Fibroblast of villous mesenchyme (primary cell): ENCODE measurements at regions not wholly inside any gene's neighbourhood (a gene's known extent, or its start where the extent isn't known, plus 50 kb on each side); places are given as distances from the start of the nearest gene placed in this dataset.
A peak's percentile ranks its signal among the peaks of the same experiment; 100 is the strongest.
"Not testable (repeated sequence)": the region's sequence is repeated elsewhere in the genome, so short reads cannot be mapped to it uniquely, and the experiment has no call there.

ENCODE experiments used
- DNase-seq: peaks from one replicate; pipeline ENCODE4 v3.0.0-alpha.2; 2010; ENCODE audit warnings: low read depth
- H3K4me3 ChIP-seq: 2 replicates; pipeline ENCODE4 v1.5.1; 2011; ENCODE audit warnings: low read depth, mild to moderate bottlenecking, low read length

DNA sequence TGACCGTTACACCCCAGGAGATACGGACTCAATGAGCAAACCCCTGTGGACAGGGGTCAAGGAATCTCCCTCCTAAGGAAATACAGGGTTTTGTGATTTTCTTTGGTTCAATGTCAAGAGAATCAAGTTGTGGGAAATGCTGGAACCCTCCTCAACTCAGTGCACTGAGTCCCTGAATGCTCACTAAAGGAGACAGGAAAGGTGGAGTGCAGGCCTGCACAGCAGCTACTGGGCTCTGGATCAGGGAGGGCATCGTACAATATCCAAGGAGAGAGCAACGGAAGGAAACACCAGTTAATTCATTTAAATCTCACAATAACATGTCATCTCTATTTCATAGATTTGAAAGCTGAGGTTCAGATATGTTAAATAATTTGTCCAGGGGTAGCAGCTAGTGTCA is 263.5 kb upstream of the PLGLB1 start:
- DNase-seq, H3K4me3 ChIP-seq: not testable (repeated sequence)

- DNase-seq, result peak; percentile 23
- H3K4me3 ChIP-seq, result not testable (repeated sequence)
These were observed 269.1 kb upstream of the PLGLB1 start for GRCh38 chr2:87290566-87291307.

DNA sequence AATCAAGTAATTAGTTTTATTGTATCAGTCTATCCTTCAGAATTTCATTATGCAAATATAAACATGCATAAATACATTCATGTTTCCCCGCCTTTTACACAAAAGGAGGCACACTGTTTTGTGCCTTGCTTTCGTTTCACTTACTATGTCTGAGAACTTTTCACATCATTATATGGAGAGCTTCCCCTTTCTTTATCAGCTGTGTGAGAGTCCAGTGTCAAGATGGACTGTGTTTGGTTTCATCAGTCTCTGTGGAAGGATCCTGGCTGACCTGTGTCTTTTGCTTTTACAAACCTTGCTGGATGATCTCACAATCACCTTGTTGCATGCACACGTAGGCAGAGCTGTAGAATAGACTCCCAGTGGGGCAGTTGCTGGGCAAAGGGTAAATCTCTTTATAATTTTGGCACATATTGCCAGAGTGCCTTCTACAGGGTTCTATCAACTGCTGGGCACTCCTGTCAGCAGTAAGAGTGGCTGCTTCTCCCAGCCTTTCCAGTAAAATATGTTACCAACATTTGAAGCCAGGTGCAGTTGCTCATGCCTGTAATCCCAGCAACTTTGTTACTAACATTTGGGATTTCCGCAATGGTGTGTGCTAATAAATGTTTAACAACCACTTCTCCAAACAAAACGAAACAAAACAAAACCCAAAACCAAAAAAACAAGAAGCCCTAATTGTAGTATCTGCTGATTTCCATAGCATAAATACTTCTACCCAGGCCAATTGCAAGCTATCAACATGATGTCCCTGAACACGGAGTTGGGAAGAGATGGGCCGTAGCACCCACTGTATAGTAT is 270.0 kb upstream of the PLGLB1 start:
- H3K4me3 ChIP-seq, result not testable (repeated sequence)
- DNase-seq, result peak; percentile 7

GRCh38 chr2:87293931-87294594 is 272.4 kb upstream of the PLGLB1 start:
- not testable (repeated sequence) for DNase-seq, H3K4me3 ChIP-seq

DNA sequence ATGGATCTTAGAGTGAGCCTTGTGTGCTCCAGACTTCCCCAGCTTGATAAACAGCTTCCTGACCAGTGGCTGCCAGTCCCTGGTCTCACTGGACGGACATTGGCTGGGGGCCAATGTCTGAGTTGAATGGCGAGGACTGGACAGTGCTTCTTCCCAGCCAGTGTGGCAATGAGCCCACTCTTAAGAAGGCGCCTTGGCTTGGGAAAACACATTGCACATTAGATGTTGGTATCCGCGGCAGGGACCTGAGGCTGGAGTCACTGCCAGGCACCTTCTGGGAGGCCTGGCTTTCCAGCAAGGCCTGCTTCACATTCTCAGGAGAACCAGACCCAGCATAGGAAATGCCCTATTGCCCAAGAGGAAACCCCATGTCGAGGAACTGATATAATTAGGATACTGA is 273.5 kb upstream of the PLGLB1 start:
- not testable (repeated sequence) for H3K4me3 ChIP-seq, DNase-seq

- not testable (repeated sequence) for H3K4me3 ChIP-seq, DNase-seq
These were observed 279.7 kb upstream of the PLGLB1 start for GRCh38 chr2:87301349-87301748.

- DNase-seq, H3K4me3 ChIP-seq: not testable (repeated sequence)
These were observed 280.2 kb upstream of the PLGLB1 start for GRCh38 chr2:87301871-87302270.

GRCh38 chr2:87308621-87309020 is 287.0 kb upstream of the PLGLB1 start:
- H3K4me3 ChIP-seq, DNase-seq: not testable (repeated sequence)

- not testable (repeated sequence) for H3K4me3 ChIP-seq, DNase-seq
These were observed 288.1 kb upstream of the PLGLB1 start for GRCh38 chr2:87309785-87310184.

DNA sequence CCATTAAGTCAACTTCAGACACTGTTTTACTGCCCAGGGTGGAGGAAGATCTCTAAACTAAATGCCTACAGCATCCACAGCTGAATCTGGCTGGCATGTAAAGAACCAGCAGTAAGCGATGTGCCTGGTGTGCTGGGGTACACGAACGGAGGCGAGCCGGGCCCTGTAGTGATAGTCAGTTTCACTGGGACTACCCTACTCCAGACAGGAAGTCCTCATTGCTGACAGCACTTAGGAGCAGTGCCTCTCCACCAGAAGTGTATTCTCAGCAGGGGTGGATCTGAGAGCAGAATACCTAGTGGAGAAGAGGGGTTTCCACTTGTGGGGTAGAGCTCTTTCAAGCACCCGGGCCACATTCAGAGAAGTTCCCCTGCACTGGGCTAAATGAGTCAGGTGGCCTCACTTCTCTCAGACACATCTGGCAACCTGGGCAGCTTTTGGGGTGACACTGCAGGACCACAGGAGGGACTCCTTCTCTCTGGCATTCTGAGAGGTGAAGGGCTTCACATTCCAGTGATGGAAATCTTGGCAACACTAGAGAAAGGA is 290.3 kb upstream of the PLGLB1 start:
- not testable (repeated sequence) for DNase-seq, H3K4me3 ChIP-seq

GRCh38 chr2:87314622-87315021 is 293.0 kb upstream of the PLGLB1 start:
- DNase-seq, H3K4me3 ChIP-seq: not testable (repeated sequence)

DNA sequence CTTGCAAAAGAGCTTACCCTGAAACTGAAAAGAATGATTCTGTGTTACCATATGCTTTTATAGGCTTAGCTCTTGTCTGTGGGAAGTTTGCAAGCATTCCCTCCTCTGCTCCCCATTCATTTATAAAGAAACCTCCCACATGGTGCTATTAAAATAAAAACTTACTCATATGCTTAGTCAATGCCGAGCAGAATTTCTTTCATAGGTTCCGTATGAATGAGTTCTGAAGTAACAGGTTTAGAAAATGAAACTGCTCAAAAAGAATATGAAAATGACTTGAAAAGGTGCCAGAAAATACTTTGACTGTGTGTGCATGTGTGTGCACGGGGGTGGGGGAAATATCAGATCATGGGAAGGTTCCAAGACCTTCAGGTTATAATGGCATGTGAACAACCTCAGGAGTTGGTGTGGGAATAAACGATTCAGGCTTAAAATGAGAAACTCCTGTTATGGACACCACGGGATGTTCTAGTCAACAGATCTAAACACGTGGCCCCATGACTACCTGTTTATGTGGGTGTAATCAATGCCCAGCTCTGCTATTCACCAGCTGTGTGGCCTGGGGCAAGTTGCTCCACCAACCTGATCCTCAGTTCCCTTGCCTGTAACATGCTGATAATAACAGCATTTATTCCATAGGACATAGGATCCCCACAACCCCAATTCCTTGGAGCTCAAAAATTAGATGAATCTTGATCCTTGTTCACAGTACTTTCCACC is 293.7 kb upstream of the PLGLB1 start:
- not testable (repeated sequence) for DNase-seq, H3K4me3 ChIP-seq

DNA sequence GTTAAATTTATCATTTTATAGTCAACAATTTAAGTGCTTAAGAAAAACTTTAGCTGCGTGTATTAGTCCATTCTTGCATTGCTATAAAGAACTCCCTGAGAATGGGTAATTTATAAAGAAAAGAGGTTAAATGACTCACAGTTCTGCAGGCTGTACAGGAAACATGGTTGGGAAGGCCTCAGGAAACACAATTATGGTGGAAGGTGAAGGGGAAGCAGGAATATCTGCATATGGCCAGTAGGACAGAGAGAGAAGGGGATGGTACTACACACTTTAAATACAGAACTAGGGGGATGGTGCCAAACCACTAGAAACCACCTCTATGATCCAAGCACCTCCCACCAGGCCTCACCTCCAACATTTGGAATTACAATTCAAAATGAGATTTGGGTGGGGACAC is 295.5 kb upstream of the PLGLB1 start:
- DNase-seq, H3K4me3 ChIP-seq: not testable (repeated sequence)

- not testable (repeated sequence) for H3K4me3 ChIP-seq
- DNase-seq, result peak; percentile 67
These were observed 297.3 kb upstream of the PLGLB1 start for GRCh38 chr2:87318814-87319491.

GRCh38 chr2:87319705-87320104 is 298.1 kb upstream of the PLGLB1 start:
- not testable (repeated sequence) for DNase-seq

GRCh38 chr2:87321201-87321600 is 299.6 kb upstream of the PLGLB1 start:
- DNase-seq, result not testable (repeated sequence)

More at GRCh38 chr2:87319705-87320104, 298.1 kb upstream of the PLGLB1 start:
- H3K4me3 ChIP-seq, result not testable (repeated sequence)

DNA sequence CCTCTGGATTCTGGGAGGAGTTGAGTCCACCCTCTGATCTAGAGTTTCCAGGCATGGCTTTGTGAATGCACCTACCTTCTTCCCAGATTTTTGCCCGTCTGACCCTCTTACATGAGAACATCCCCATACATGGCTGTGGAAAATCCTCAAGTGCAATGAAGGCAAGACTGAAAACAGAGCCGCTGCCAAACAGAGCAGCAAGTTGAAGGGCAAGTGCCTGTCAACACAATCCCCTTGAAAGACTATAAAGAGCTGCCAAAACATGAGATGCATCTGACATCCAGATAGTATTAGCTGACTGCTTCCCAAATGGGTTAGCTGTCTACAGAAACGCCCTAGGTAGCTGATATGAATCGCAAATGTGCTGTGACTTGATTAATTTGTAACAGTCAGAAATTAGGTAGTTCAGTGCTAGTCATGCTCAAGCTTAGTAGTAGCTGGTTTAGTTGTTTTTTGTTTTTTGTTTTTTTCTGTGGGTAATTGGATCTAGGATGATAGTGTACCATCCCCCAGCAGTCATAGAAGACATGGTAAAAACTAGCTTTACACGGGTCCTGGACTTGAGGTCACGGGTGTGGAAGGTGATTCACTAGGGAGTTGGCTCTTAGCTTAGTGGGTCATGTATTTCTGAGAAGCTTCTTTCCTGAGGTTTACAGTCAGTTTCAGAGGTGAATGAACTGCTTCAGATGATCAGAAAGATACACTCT is 302.8 kb upstream of the PLGLB1 start:
- not testable (repeated sequence) for H3K4me3 ChIP-seq
- peak; percentile 11 for DNase-seq

More at GRCh38 chr2:87321201-87321600, 299.6 kb upstream of the PLGLB1 start:
- not testable (repeated sequence) for H3K4me3 ChIP-seq
